Prostate gland (tissue), 2 donors: ENCODE measurements at regions not wholly inside any gene's neighbourhood (a gene's known extent, or its start where the extent isn't known, plus 50 kb on each side); places are given as distances from the start of the nearest gene placed in this dataset.

Experiments
- DNase-seq: peaks from one replicate; pipeline ENCODE4 v3.0.0-alpha.2; 2019; ENCODE audit warnings: low spot score
- H3K27ac ChIP-seq, 2 donors: fragments of 200-600 bp; sonication (generic); 2 replicates each; pipeline ENCODE4 v1.5.1; 2017 to 2019
- H3K27me3 ChIP-seq: fragments of 200-600 bp; sonication (generic); replicated peaks from 2 replicates; pipeline ENCODE4 v1.5.1; 2019; ENCODE audit not compliant: insufficient read depth
- H3K36me3 ChIP-seq, 2 donors: fragments of 200-600 bp; sonication (generic); 1 replicate in 1 of 2; 2 replicates in 1 of 2; pipeline versions ENCODE4 v1.5.1 to v1.8.1; 2017 to 2019
- H3K4me1 ChIP-seq: fragments of 200-600 bp; sonication (generic); replicated peaks from 2 replicates; pipeline ENCODE4 v1.5.1; 2019
- H3K4me3 ChIP-seq, 2 donors: fragments of 200-600 bp; sonication (generic); 2 replicates each; pipeline ENCODE4 v1.5.1; 2017 to 2019
- H3K9me3 ChIP-seq: fragments of 200-600 bp; sonication (generic); 2 replicates; pipeline ENCODE4 v1.5.1; 2017
- CTCF ChIP-seq, 4 experiments: fragments of 200-600 bp in 2 of 4; fragments of 450-650 bp in 2 of 4; sonication (generic) in 2 of 4; IDR thresholded peaks; 1 replicate in 3 of 4; 2 replicates in 1 of 4; pipeline ENCODE4 v1.5.1; 2016 to 2019; ENCODE audit warnings: antibody characterized with exemption in 4 of 4, mild to moderate bottlenecking in 2 of 4, moderate library complexity in 2 of 4
- POLR2A ChIP-seq: fragments of 450-650 bp; IDR thresholded peaks from one replicate; pipeline ENCODE4 v1.6.1; 2016; ENCODE audit warnings: antibody characterized with exemption, mild to moderate bottlenecking
- POLR2AphosphoS5 ChIP-seq: sonication (generic); formaldehyde crosslinking; IDR thresholded peaks from one replicate; pipeline ENCODE4 v1.6.1; 2017; ENCODE audit warnings: antibody characterized with exemption
- WGBS: methylation state at CpG from one replicate; pipeline ENCODE4 v1.1.5; 2018; 5-methylcytosine and 5-hydroxymethylcytosine counted together
- intact Hi-C: fragments of 100-400 bp; cut with DNase I; formaldehyde crosslinking; loops from one replicate; pipeline ENCODE4 v1.14.2; 2022

GRCh38 chr4:1543976-1544375 lies 137.7 kb upstream of the NKX1-1 start:
- TF ChIP-seq CTCF (IDR thresholded peaks at IDR 0.05) (no peak), POLR2A (no peak), POLR2AphosphoS5 (no peak)
- H3K9me3 ChIP-seq = no peaks in the 10 kb centered on the region
- no peaks in the 10 kb centered on the region for H3K27me3 ChIP-seq
- no peaks in the 10 kb centered on the region for H3K36me3 ChIP-seq
- peaks cover 25% of the 10 kb centered on the region for H3K4me1 ChIP-seq
- DNase-seq = no peak
- 94% methylated on average over 11 of the region's 11 CpGs for WGBS
- intact Hi-C loops = no loop called here
- H3K4me3 ChIP-seq = no peak overlapping the region
- H3K27ac ChIP-seq = no peak overlapping the region

- Histone ChIP-seq H3K4me3 (no peak overlapping the region), H3K27me3 (no peaks in the 10 kb centered on the region), H3K27ac (no peak overlapping the region), H3K9me3 (no peaks in the 10 kb centered on the region), H3K4me1 (peaks cover 23% of the 10 kb centered on the region), H3K36me3 (no peaks in the 10 kb centered on the region)
- no peak for TF ChIP-seq CTCF (IDR thresholded peaks at IDR 0.05)
- TF ChIP-seq POLR2A = no peak
- no peak for TF ChIP-seq POLR2AphosphoS5
- DNase-seq = no peak
- WGBS = 90% methylated on average over 8 of the region's 8 CpGs
- intact Hi-C loops = no loop called here
Measured at GRCh38 chr4:1543561-1543960, 137.3 kb upstream of the NKX1-1 start.

- DNase-seq = no peak
- intact Hi-C loops = no loop called here
- H3K9me3 ChIP-seq = no peaks in the 10 kb centered on the region
- peaks cover 17% of the 10 kb centered on the region for H3K4me1 ChIP-seq
- H3K4me3 ChIP-seq = no peak overlapping the region
- no peak for TF ChIP-seq POLR2AphosphoS5
- TF ChIP-seq CTCF (IDR thresholded peaks at IDR 0.05) = no peak
- TF ChIP-seq POLR2A = no peak
- H3K27ac ChIP-seq = no peak overlapping the region
- WGBS = 78% methylated on average over 24 of the region's 27 CpGs
- no peaks in the 10 kb centered on the region for H3K36me3 ChIP-seq
- H3K27me3 ChIP-seq = no peaks in the 10 kb centered on the region
Measured at GRCh38 chr4:1542516-1543320, 136.5 kb upstream of the NKX1-1 start.

GRCh38 chr4:1542226-1542490 lies 135.9 kb upstream of the NKX1-1 start:
- no peak overlapping the region for H3K4me3 ChIP-seq
- intact Hi-C loops = no loop called here
- TF ChIP-seq POLR2A (no peak), CTCF (IDR thresholded peaks at IDR 0.05) (no peak), POLR2AphosphoS5 (no peak)
- no peak for DNase-seq
- H3K4me1 ChIP-seq = peaks cover 17% of the 10 kb centered on the region
- H3K36me3 ChIP-seq = no peaks in the 10 kb centered on the region
- no peak overlapping the region for H3K27ac ChIP-seq
- H3K27me3 ChIP-seq = no peaks in the 10 kb centered on the region
- 76% methylated on average over 10 of the region's 10 CpGs for WGBS
- no peaks in the 10 kb centered on the region for H3K9me3 ChIP-seq
